CD8-positive, alpha-beta memory T cell (primary cell): ENCODE measurements at regions not wholly inside any gene's neighbourhood (a gene's known extent, or its start where the extent isn't known, plus 50 kb on each side); places are given as distances from the start of the nearest gene placed in this dataset.

Experiments used
- CTCF ChIA-PET: fragments of 350-600 bp; sonication (Branson Sonifier 250); formaldehyde crosslinking; loops from one replicate; lab custom pipeline; 2021; ENCODE audit warnings: antibody characterized with exemption; lab: Charles Lee
- POLR2A ChIA-PET: fragments of 350-600 bp; sonication (Branson Sonifier 250); formaldehyde crosslinking; loops from one replicate; lab custom pipeline; 2021; ENCODE audit warnings: antibody characterized with exemption; lab: Charles Lee
- DNase-seq, 5 donors: peaks; one replicate each; pipeline versions ENCODE4 v3.0.0 to v3.0.0-alpha.2; 2020 to 2022; ENCODE audit warnings: mixed read lengths in 1 of 5
- H3K27ac ChIP-seq: one replicate; pipeline ENCODE4 v1.7.0; 2013; ENCODE audit warnings: low read depth, mild to moderate bottlenecking, low read length, moderate library complexity
- H3K27me3 ChIP-seq: 2 replicates; pipeline ENCODE4 v1.7.0; 2013; ENCODE audit warnings: low read length, mild to moderate bottlenecking; ENCODE audit not compliant: insufficient read depth, poor library complexity, severe bottlenecking
- H3K36me3 ChIP-seq: 2 replicates; pipeline ENCODE4 v1.7.0; 2013; ENCODE audit warnings: mild to moderate bottlenecking, low read length, moderate library complexity; ENCODE audit not compliant: insufficient read depth
- H3K4me1 ChIP-seq: 2 replicates; pipeline ENCODE4 v1.7.0; 2013; ENCODE audit warnings: mild to moderate bottlenecking, low read length, moderate library complexity; ENCODE audit not compliant: insufficient read depth
- H3K4me3 ChIP-seq: 2 replicates; pipeline ENCODE4 v1.7.0; 2013; ENCODE audit warnings: mild to moderate bottlenecking, low read length
- H3K9me3 ChIP-seq: 2 replicates; pipeline ENCODE4 v1.7.0; 2013; ENCODE audit warnings: mild to moderate bottlenecking, low read length
- H3K27ac Mint-ChIP-seq, 8 donors: one replicate each; pipeline ENCODE4 v1.8.0; 2020 to 2021; ENCODE audit warnings: mixed read lengths in 8 of 8, mild to moderate bottlenecking in 6 of 8, inconsistent platforms in 3 of 8, moderate library complexity in 3 of 8
- H3K27me3 Mint-ChIP-seq, 2 donors: one replicate each; pipeline ENCODE4 v1.8.0; 2020 to 2021; ENCODE audit warnings: mixed read lengths in 2 of 2, mild to moderate bottlenecking in 1 of 2, moderate library complexity in 1 of 2
- H3K36me3 Mint-ChIP-seq, 3 donors: one replicate each; pipeline ENCODE4 v1.8.0; 2020 to 2021; ENCODE audit warnings: mixed read lengths in 3 of 3, inconsistent platforms in 1 of 3, mild to moderate bottlenecking in 1 of 3
- H3K4me1 Mint-ChIP-seq, 3 donors: one replicate each; pipeline ENCODE4 v1.8.0; 2020 to 2021; ENCODE audit warnings: mixed read lengths in 3 of 3, inconsistent platforms in 1 of 3, mild to moderate bottlenecking in 1 of 3
- H3K4me3 Mint-ChIP-seq, 7 donors: one replicate each; pipeline ENCODE4 v1.8.0; 2020 to 2021; ENCODE audit warnings: mixed read lengths in 7 of 7, mild to moderate bottlenecking in 6 of 7, moderate library complexity in 4 of 7, inconsistent platforms in 2 of 7
- H3K9me3 Mint-ChIP-seq, 5 donors: one replicate each; pipeline ENCODE4 v1.8.0; 2020 to 2022; ENCODE audit warnings: mixed read lengths in 5 of 5, mild to moderate bottlenecking in 3 of 5, moderate library complexity in 2 of 5, inconsistent platforms in 1 of 5

DNA sequence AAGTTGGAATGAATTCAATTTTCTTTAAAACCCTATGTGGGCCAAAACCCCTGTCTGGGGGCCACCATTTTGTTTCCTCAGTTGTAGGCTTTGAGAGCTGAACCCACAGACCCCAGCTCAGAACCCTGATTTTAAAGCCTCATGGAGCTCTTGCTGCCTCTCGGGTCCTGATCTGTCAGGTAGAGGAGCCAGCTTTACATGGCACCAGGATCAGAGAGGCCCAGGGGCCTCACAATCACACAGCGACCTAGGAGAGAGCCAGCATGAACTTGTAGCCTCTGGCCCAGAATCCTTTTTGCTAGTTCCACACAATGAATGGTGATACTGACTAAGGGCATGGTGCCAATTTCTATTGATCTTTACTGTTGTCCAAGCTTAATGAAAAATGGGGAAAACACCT is 84.3 kb upstream of the SORCS3 start:
- no peak for DNase-seq
- H3K4me3 ChIP-seq = no peak overlapping the region
- no peaks in the 10 kb centered on the region for H3K36me3 ChIP-seq
- no peaks in the 10 kb centered on the region for H3K4me1 ChIP-seq
- peaks cover 9 to 33% of the 10 kb centered on the region in 2 donors for H3K27me3 Mint-ChIP-seq
- no peaks in the 10 kb centered on the region for H3K9me3 Mint-ChIP-seq
- H3K27me3 ChIP-seq = no peaks in the 10 kb centered on the region
- H3K4me3 Mint-ChIP-seq = no peak overlapping the region
- no peak overlapping the region for H3K27ac Mint-ChIP-seq
- H3K9me3 ChIP-seq = no peaks in the 10 kb centered on the region
- H3K36me3 Mint-ChIP-seq = no peaks in the 10 kb centered on the region
- no peaks in the 10 kb centered on the region for H3K4me1 Mint-ChIP-seq
- H3K27ac ChIP-seq = no peak overlapping the region
- ChIA-PET POLR2A (no interaction called here), CTCF (no interaction called here)

DNA sequence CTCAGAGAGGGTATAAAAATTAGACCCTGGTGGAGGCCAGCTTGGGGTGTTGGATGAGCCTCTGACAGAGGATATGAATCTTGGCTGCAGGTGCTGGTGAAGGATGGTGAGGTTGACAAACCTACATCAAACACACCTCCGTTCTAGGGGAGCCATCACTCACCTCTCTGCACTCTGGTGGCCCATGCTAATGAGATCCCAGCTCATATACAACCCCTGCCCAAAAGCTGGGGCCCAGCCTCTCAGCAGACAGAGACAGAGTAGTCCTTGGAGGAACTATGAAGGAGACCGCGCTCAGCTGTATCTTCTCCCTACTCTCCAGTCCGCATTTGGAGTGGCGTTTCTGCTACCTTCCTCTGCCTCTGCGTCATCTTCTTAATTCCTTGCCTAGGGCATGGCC is 83.1 kb upstream of the SORCS3 start:
- no peak overlapping the region for H3K27ac Mint-ChIP-seq
- Histone ChIP-seq H3K4me3 (no peak overlapping the region), H3K27me3 (no peaks in the 10 kb centered on the region), H3K4me1 (no peaks in the 10 kb centered on the region), H3K9me3 (no peaks in the 10 kb centered on the region), H3K27ac (no peak overlapping the region), H3K36me3 (no peaks in the 10 kb centered on the region)
- POLR2A ChIA-PET = no interaction called here
- no peak overlapping the region for H3K4me3 Mint-ChIP-seq
- no peaks in the 10 kb centered on the region for H3K4me1 Mint-ChIP-seq
- no peaks in the 10 kb centered on the region for H3K9me3 Mint-ChIP-seq
- CTCF ChIA-PET = no interaction called here
- H3K36me3 Mint-ChIP-seq = no peaks in the 10 kb centered on the region
- H3K27me3 Mint-ChIP-seq = peaks cover 9 to 33% of the 10 kb centered on the region in 2 donors
- DNase-seq = no peak

DNA sequence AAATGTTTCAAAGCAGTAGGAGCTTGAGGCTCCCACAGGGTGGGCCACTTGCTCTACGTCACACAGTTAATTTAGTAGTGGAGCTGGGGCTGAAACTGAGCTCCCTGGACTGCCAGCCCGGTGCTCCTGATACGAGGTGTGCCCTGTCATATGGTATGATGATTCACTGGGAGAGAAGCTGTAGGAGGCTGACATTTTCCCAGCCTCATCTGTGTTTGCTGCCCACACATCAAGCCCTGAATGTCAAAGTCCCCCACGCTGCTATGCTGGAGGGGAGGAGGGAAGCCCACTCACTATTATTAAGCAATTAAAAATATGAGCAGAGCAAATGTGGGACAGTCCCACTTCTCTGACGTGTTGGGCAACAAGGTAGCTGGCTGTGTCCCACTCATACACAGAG is 81.2 kb upstream of the SORCS3 start:
- no peaks in the 10 kb centered on the region for H3K27me3 ChIP-seq
- ChIA-PET CTCF (no interaction called here), POLR2A (no interaction called here)
- H3K27ac ChIP-seq = no peak overlapping the region
- H3K4me3 Mint-ChIP-seq = no peak overlapping the region
- H3K4me1 Mint-ChIP-seq = no peaks in the 10 kb centered on the region
- peaks cover 9 to 29% of the 10 kb centered on the region in 2 donors for H3K27me3 Mint-ChIP-seq
- DNase-seq = no peak
- no peaks in the 10 kb centered on the region for H3K4me1 ChIP-seq
- no peaks in the 10 kb centered on the region for H3K9me3 Mint-ChIP-seq
- no peak overlapping the region for H3K4me3 ChIP-seq
- no peak overlapping the region for H3K27ac Mint-ChIP-seq
- no peaks in the 10 kb centered on the region for H3K36me3 ChIP-seq
- no peaks in the 10 kb centered on the region for H3K36me3 Mint-ChIP-seq
- H3K9me3 ChIP-seq = no peaks in the 10 kb centered on the region

DNA sequence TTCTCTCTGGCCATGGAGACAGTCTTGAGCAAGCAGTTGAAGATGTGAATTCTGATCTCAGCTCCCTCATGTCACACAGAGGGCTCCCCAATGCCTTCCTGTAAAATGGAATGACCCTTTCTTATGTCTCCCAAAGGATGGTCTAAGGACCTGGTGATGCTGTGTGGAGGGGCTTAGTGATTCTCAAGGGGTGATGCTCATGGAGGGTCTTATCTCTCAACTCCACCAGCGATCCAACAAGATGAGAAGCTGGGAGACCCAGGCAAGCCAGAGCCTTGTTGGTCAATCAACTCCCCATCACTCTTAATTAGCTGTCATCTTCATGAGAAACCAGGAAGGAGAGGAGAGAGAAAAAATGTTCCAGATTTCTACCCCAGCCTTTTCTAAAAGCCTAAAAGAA is 78.0 kb upstream of the SORCS3 start:
- Histone ChIP-seq H3K4me3 (no peak overlapping the region), H3K36me3 (no peaks in the 10 kb centered on the region), H3K9me3 (no peaks in the 10 kb centered on the region), H3K4me1 (no peaks in the 10 kb centered on the region), H3K27me3 (no peaks in the 10 kb centered on the region), H3K27ac (no peak overlapping the region)
- CTCF ChIA-PET = no interaction called here
- Mint-ChIP-seq H3K4me3 (no peak overlapping the region), H3K4me1 (no peaks in the 10 kb centered on the region), H3K27ac (no peak overlapping the region), H3K36me3 (no peaks in the 10 kb centered on the region), H3K9me3 (peaks cover 0 to 5% (median 2%) of the 10 kb centered on the region in 5 donors), H3K27me3 (peaks cover 13 to 31% of the 10 kb centered on the region in 2 donors)
- no peak for DNase-seq
- POLR2A ChIA-PET = no interaction called here

DNA sequence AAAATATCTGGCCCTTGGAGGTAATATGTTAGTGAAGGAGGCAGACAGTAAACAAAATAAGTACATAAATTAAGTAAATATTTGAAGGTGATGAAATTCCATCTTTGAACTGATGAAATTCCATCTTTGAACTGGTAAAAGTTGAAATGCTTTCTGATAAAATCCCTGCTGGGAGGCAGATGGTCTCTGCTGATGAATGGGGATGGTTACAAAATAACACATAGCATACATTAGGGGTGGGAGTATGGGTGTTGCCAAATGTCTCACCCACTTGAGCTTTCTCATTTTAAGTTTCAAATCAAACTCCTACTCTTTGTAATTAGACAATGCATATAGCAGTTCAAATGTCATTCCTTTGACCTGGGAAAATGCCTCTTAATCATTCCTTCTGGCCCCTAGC is 77.5 kb upstream of the SORCS3 start:
- Histone ChIP-seq H3K9me3 (no peaks in the 10 kb centered on the region), H3K27me3 (no peaks in the 10 kb centered on the region), H3K36me3 (no peaks in the 10 kb centered on the region), H3K4me1 (no peaks in the 10 kb centered on the region), H3K27ac (no peak overlapping the region), H3K4me3 (no peak overlapping the region)
- Mint-ChIP-seq H3K27ac (no peak overlapping the region), H3K27me3 (peaks cover 13 to 28% of the 10 kb centered on the region in 2 donors), H3K4me3 (no peak overlapping the region), H3K4me1 (no peaks in the 10 kb centered on the region), H3K36me3 (no peaks in the 10 kb centered on the region), H3K9me3 (peaks cover 0 to 6% (median 4%) of the 10 kb centered on the region in 5 donors)
- DNase-seq = no peak
- ChIA-PET CTCF (no interaction called here), POLR2A (no interaction called here)

DNA sequence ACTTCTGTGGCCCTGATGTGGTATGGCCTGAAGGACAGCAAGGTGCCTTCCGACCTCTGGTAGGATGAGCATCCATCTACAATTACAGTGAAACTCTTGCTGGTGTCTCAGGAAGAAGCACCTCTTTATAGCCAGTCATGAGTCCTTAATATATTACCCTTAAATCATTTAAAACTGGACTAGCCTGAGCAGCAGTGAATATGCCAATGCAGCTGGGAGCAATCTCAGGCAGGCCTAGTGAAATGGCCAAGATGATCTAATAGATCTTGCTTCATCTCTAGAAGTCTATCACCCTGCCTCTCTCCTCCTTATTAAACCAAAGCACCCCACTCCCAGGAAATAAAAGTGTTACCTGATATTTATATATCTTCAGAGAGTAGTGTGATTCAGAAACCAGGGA is 66.7 kb upstream of the SORCS3 start:
- no peak for DNase-seq
- H3K4me1 Mint-ChIP-seq = no peaks in the 10 kb centered on the region
- no peak overlapping the region for H3K27ac ChIP-seq
- H3K4me3 Mint-ChIP-seq = no peak overlapping the region
- no peaks in the 10 kb centered on the region for H3K4me1 ChIP-seq
- H3K9me3 ChIP-seq = no peaks in the 10 kb centered on the region
- no peak overlapping the region for H3K27ac Mint-ChIP-seq
- CTCF ChIA-PET = no interaction called here
- no peaks in the 10 kb centered on the region for H3K36me3 ChIP-seq
- no peak overlapping the region for H3K4me3 ChIP-seq
- H3K9me3 Mint-ChIP-seq = peaks cover 17 to 25% (median 20%) of the 10 kb centered on the region in 5 donors
- POLR2A ChIA-PET = no interaction called here
- peaks cover 15 to 68% of the 10 kb centered on the region in 2 donors for H3K27me3 Mint-ChIP-seq
- H3K27me3 ChIP-seq = no peaks in the 10 kb centered on the region
- H3K36me3 Mint-ChIP-seq = peaks cover 0 to 9% (median 0%) of the 10 kb centered on the region in 3 donors

DNA sequence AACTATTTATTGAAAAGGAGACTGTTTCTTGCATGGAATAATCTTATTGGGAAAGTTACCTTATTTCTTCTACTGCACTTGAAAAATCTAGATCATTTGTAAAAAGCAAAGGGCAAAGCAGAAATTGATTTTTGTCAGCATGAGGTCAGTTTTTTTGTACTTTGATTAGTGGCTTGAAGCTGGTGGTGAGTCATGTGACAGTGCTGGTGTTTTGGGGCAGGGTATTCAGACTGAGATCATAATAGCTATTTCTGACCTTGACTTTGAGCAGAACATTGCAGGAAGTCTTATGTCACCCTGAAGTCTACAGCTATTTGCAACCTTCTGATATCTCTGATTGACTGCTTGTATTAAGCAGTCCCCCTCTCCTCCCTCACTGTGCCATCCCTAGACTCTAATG is 66.3 kb upstream of the SORCS3 start:
- DNase-seq = no peak
- POLR2A ChIA-PET = no interaction called here
- H3K27me3 Mint-ChIP-seq = peaks cover 15 to 65% of the 10 kb centered on the region in 2 donors
- Histone ChIP-seq H3K36me3 (no peaks in the 10 kb centered on the region), H3K4me3 (no peak overlapping the region), H3K4me1 (no peaks in the 10 kb centered on the region), H3K27ac (no peak overlapping the region), H3K9me3 (no peaks in the 10 kb centered on the region), H3K27me3 (no peaks in the 10 kb centered on the region)
- H3K27ac Mint-ChIP-seq = no peak overlapping the region
- H3K9me3 Mint-ChIP-seq = peaks cover 13 to 21% (median 16%) of the 10 kb centered on the region in 5 donors
- H3K4me1 Mint-ChIP-seq = no peaks in the 10 kb centered on the region
- CTCF ChIA-PET = no interaction called here
- peaks cover 0 to 9% (median 0%) of the 10 kb centered on the region in 3 donors for H3K36me3 Mint-ChIP-seq
- no peak overlapping the region for H3K4me3 Mint-ChIP-seq

DNA sequence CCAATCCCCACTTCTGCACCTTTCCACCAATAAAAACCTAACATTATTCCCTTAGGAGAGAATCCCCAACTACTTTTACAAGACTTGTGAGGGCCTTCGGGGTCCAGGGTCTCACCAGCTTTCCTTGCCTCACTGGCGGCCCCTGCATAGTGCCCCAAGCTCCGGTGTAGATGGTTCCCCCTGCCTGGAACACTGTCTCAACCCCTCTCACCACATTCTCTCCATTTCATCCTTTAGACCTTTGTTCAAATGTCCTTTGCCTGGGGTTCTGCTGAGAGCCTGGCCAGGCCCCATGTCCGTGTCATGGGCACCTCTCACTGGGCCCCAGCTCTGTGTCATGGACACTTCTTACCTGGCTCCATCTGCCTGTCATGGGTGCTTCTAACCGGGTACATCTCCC is 64.5 kb upstream of the SORCS3 start:
- CTCF ChIA-PET = no interaction called here
- DNase-seq = no peak
- Histone ChIP-seq H3K9me3 (no peaks in the 10 kb centered on the region), H3K36me3 (no peaks in the 10 kb centered on the region), H3K27me3 (no peaks in the 10 kb centered on the region), H3K27ac (no peak overlapping the region), H3K4me1 (no peaks in the 10 kb centered on the region), H3K4me3 (no peak overlapping the region)
- H3K27me3 Mint-ChIP-seq = peaks cover 10 to 62% of the 10 kb centered on the region in 2 donors
- POLR2A ChIA-PET = no interaction called here
- peaks cover 0 to 6% (median 4%) of the 10 kb centered on the region in 3 donors for H3K4me1 Mint-ChIP-seq
- H3K36me3 Mint-ChIP-seq = peaks cover 0 to 1% (median 0%) of the 10 kb centered on the region in 3 donors
- H3K27ac Mint-ChIP-seq = no peak overlapping the region
- H3K9me3 Mint-ChIP-seq = peaks cover 1 to 7% (median 2%) of the 10 kb centered on the region in 5 donors
- no peak overlapping the region for H3K4me3 Mint-ChIP-seq

DNA sequence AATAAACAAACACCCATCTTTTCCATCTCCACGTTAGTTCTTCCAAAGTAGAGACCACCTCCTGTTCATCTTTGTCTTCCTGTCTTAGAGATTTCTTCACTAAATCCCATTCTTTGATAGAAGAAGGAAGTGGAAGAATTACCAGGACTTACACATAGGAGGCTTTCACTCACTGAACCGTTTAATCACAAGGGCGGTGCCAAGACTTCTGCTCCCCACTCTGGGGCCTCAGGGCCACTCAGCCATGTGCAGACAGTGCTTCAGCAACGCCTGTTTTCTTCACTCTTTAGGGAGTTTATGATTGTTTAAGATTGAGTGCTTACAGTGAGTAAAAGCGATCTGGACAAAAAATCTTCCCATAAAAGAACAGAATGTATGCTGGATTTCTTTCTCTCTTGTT is 63.9 kb upstream of the SORCS3 start:
- Histone ChIP-seq H3K4me1 (no peaks in the 10 kb centered on the region), H3K4me3 (no peak overlapping the region), H3K27me3 (no peaks in the 10 kb centered on the region), H3K27ac (no peak overlapping the region), H3K36me3 (no peaks in the 10 kb centered on the region), H3K9me3 (no peaks in the 10 kb centered on the region)
- DNase-seq = no peak
- H3K4me1 Mint-ChIP-seq = peaks cover 0 to 6% (median 4%) of the 10 kb centered on the region in 3 donors
- no peaks in the 10 kb centered on the region for H3K36me3 Mint-ChIP-seq
- H3K27ac Mint-ChIP-seq = no peak overlapping the region
- H3K27me3 Mint-ChIP-seq = peaks cover 9 to 65% of the 10 kb centered on the region in 2 donors
- no peak overlapping the region for H3K4me3 Mint-ChIP-seq
- CTCF ChIA-PET = no interaction called here
- peaks cover 0 to 4% (median 0%) of the 10 kb centered on the region in 5 donors for H3K9me3 Mint-ChIP-seq
- POLR2A ChIA-PET = no interaction called here
